ENCODE measurements at regions not wholly inside any gene's neighbourhood (a gene's known extent, or its start where the extent isn't known, plus 50 kb on each side); places are given as distances from the start of the nearest gene placed in this dataset.
"Not testable (repeated sequence)": the region's sequence is repeated elsewhere in the genome, so short reads cannot be mapped to it uniquely, and the experiment has no call there.

- not testable (repeated sequence) for H3K4me1 Mint-ChIP-seq
These were observed 676.4 kb upstream of the ZNF337 start for GRCh38 chr20:26373066-26373465.

GRCh38 chr20:26354511-26354910, 657.9 kb upstream of the ZNF337 start:
- Mint-ChIP-seq H3K36me3 (peaks cover 6% of the 10 kb centered on the region), H3K9me3 (peaks cover 9% of the 10 kb centered on the region), H3K4me3 (no peak overlapping the region), H3K4me1 (peaks cover 12% of the 10 kb centered on the region), H3K27me3 (no peaks in the 10 kb centered on the region), H3K27ac (no peak overlapping the region)
- no peak for DNase-seq

More at GRCh38 chr20:26373066-26373465, 676.4 kb upstream of the ZNF337 start:
- H3K36me3 Mint-ChIP-seq, H3K4me3 Mint-ChIP-seq, H3K27ac Mint-ChIP-seq, H3K9me3 Mint-ChIP-seq, H3K27me3 Mint-ChIP-seq, DNase-seq: not testable (repeated sequence)

- Mint-ChIP-seq H3K9me3 (peaks cover 19% of the 10 kb centered on the region), H3K4me1 (peaks cover 8% of the 10 kb centered on the region), H3K27ac (no peak overlapping the region), H3K27me3 (no peaks in the 10 kb centered on the region), H3K36me3 (peaks cover 32% of the 10 kb centered on the region), H3K4me3 (no peak overlapping the region)
- DNase-seq, result no peak
These were observed 650.7 kb upstream of the ZNF337 start for GRCh38 chr20:26347396-26347795.

DNA sequence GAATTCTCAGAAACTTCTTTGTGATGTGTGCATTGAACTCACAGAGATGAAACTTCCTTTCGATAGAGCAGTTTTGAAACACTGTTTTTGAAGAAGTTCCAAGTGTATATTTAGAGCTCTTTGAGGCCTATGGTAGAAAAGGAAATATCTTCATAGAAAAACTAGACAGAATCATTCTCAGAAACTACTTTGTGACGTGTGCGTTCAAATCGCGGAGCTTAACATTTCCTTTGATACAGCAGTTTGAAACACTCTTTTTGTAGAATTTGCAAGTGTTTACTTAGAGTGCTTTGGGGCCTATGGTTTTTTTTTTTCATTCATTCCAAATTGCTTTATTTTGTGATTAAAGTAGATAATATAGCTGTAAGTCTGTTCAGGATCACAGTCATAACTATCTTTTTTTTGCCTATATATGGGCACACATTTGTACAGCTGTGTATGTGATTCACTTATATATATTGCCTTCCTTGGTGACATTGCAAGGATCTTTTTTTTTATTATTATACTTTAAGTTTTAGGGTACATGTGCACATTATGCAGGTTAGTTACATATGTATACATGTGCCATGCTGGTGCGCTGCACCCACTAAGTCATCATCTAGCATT, 643.9 kb upstream of the ZNF337 start:
- not testable (repeated sequence) for DNase-seq, H3K4me3 Mint-ChIP-seq, H3K27me3 Mint-ChIP-seq
- H3K36me3 Mint-ChIP-seq, result peaks cover 52% of the 10 kb centered on the region
- H3K9me3 Mint-ChIP-seq, result peaks cover 28% of the 10 kb centered on the region
- H3K27ac Mint-ChIP-seq, result peak overlapping the region; percentile 78
- peaks cover 27% of the 10 kb centered on the region for H3K4me1 Mint-ChIP-seq

DNA sequence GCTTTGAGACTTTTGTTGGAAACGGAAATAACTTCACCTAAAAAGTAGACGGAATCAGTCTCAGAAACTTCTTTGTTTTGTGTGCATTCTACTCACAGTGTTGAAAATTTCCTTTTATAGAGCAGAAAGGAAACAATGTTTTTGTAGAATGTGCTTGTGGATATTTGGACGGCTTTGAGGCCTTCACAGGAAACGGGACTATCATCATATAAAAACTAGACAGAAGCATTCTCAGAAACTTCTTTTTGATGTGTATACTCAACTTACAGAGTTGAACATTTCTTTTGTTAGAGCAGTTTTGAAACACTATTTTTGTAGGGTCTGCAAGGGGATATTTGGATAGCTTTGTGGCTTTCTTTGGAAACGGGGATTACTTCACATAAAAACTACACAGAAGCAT, 627.5 kb upstream of the ZNF337 start:
- Mint-ChIP-seq H3K4me1 (peaks cover 6% of the 10 kb centered on the region), H3K4me3 (no peak overlapping the region), H3K27ac (peak overlapping the region; percentile 42), H3K27me3 (no peaks in the 10 kb centered on the region), H3K9me3 (peaks cover 14% of the 10 kb centered on the region), H3K36me3 (peaks cover 30% of the 10 kb centered on the region)
- DNase-seq, result no peak

DNA sequence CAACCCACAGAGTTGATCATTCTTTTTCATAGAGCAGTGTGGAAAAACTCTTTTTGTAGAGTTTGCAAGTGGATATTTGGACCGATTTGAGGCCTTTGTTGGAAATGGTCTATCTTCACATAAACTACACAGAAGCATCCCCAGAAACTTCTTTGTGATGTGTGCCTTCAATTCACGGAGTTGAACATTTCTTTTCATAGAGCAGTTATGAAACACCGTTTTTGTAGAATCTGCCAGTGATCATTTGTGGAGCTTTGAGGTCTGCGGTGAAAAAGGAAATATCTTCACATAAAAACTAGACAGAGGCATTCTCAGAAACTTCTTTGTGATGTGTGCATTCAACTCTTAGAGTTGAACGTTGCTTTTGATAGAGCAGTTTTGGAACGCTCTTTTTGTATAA, 618.4 kb upstream of the ZNF337 start:
- peaks cover 36% of the 10 kb centered on the region for H3K36me3 Mint-ChIP-seq
- no peak overlapping the region for H3K4me3 Mint-ChIP-seq
- peaks cover 25% of the 10 kb centered on the region for H3K4me1 Mint-ChIP-seq
- no peak for DNase-seq
- H3K27me3 Mint-ChIP-seq, result no peaks in the 10 kb centered on the region
- H3K27ac Mint-ChIP-seq, result no peak overlapping the region
- H3K9me3 Mint-ChIP-seq, result peaks cover 12% of the 10 kb centered on the region

DNA sequence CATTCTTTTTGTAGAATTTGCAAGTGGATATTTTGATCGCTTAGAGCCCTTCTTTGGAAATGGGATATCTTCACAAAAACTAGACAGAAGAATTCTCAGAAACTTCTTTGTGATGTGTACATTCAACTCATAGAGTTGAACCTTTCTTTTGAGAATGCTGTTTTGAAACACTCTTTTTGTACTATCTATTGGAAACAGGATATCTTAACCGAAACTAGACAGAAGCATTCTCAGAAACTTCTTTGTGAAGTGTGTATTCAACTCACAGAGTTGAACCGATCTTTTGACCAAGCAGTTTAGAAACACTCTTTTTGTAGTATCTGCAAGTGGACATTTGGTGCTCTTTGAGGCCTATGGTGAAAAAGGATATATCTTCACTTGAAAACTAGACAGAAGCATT, 613.1 kb upstream of the ZNF337 start:
- H3K4me3 Mint-ChIP-seq, DNase-seq, H3K27me3 Mint-ChIP-seq: not testable (repeated sequence)
- peaks cover 15% of the 10 kb centered on the region for H3K9me3 Mint-ChIP-seq
- peak overlapping the region; percentile 77 for H3K27ac Mint-ChIP-seq
- H3K36me3 Mint-ChIP-seq, result peaks cover 66% of the 10 kb centered on the region
- H3K4me1 Mint-ChIP-seq, result peaks cover 46% of the 10 kb centered on the region

DNA sequence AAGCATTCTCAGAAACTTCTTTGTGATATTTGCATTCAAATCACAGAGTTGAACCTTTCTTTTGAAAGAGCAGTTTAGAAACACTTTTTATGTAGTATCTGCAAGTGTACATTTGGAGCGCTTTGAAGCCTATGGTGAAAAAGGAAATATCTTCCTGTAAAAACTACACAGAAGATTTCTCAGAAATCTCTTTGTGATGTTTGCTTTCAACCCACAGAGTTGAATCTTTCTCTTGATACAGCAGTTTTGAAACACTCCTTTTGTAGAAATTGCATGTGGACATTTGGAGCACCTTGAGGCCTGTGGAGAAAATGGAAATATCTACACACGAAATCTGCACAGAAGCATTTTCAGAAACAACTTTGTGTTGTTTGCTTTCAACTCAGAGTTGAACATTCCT, 612.3 kb upstream of the ZNF337 start:
- Mint-ChIP-seq H3K4me3 (no peak overlapping the region), H3K27ac (peak overlapping the region; percentile 77), H3K4me1 (peaks cover 46% of the 10 kb centered on the region), H3K27me3 (no peaks in the 10 kb centered on the region), H3K9me3 (peaks cover 15% of the 10 kb centered on the region), H3K36me3 (peaks cover 67% of the 10 kb centered on the region)
- DNase-seq, result no peak

DNA sequence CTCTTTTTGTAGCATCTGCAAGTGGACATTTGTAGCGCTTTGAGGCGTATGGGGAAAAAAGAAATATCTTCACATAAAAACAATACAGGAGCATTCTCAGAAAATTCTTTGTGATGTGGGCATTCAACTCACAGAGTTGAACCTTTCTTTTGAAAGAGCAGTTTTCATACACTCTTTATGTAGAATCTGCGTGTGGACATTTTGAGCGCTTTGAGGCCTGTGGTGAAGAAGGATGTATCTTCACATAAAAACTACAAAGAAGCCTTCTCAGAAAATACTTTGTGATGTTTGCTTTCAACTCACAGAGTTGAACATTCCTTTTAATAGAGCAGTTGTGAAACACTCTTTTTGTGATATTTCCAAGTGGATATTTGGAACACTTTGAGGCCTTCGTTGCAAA, 598.4 kb upstream of the ZNF337 start:
- H3K9me3 Mint-ChIP-seq, result peaks cover 8% of the 10 kb centered on the region
- no peaks in the 10 kb centered on the region for H3K27me3 Mint-ChIP-seq
- H3K27ac Mint-ChIP-seq, result no peak overlapping the region
- peaks cover 37% of the 10 kb centered on the region for H3K36me3 Mint-ChIP-seq
- peaks cover 29% of the 10 kb centered on the region for H3K4me1 Mint-ChIP-seq
- no peak for DNase-seq
- H3K4me3 Mint-ChIP-seq, result no peak overlapping the region

- not testable (repeated sequence) for H3K27me3 Mint-ChIP-seq, DNase-seq, H3K4me3 Mint-ChIP-seq, H3K9me3 Mint-ChIP-seq
- Mint-ChIP-seq H3K4me1 (peaks cover 52% of the 10 kb centered on the region), H3K36me3 (peaks cover 55% of the 10 kb centered on the region), H3K27ac (peak overlapping the region; percentile 77)
These were observed 591.9 kb upstream of the ZNF337 start for GRCh38 chr20:26288379-26289061.

DNA sequence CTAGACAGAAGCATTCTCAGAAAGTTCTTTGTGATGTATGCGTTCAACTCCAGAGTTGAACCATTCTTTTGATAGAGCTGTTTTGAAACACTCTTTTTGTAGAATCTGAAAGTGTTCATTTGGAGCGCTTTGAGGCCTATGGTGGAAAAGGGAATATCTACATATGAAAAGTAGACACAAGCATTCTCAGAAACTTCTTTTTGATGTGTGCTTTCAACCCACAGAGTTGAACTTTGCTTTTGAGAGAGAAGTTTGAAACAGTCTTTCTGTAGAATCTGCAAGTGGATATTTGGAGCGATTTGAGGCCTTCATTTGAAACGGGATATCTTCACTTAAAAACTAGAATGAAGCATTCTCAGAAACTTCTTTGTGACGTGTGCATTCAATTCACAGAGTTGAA, 582.6 kb upstream of the ZNF337 start:
- peaks cover 56% of the 10 kb centered on the region for H3K36me3 Mint-ChIP-seq

DNA sequence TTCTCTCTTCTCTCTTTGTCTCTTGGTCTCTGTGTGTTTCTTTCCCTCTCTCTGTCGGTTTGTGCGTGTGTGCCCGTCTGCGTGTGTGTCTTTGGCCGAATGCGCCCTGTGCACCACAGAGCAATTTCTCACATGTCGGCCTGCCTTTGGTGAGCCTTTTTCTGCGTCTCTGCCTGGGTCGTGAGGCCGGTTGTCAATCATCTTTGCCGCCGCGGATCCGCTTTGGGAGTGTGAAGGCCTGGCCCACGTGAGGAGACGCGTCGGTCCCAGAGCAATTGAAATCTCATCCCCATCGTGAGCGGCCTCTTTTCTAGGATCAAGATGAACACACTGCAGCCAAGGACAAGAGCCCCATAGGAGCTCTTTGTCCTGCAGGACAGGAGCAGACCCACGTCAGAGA, 580.7 kb upstream of the ZNF337 start:
- H3K27me3 Mint-ChIP-seq, result peaks cover 4% of the 10 kb centered on the region
- no peak for DNase-seq
- no peak overlapping the region for H3K4me3 Mint-ChIP-seq
- H3K27ac Mint-ChIP-seq, result no peak overlapping the region
- peaks cover 26% of the 10 kb centered on the region for H3K4me1 Mint-ChIP-seq
- H3K9me3 Mint-ChIP-seq, result peaks cover 9% of the 10 kb centered on the region
- H3K36me3 Mint-ChIP-seq, result peaks cover 43% of the 10 kb centered on the region

More for the DNA sequence above, 582.6 kb upstream of the ZNF337 start:
- H3K4me1 Mint-ChIP-seq, result peaks cover 44% of the 10 kb centered on the region
- peaks cover 11% of the 10 kb centered on the region for H3K9me3 Mint-ChIP-seq
- no peak overlapping the region for H3K4me3 Mint-ChIP-seq
- peaks cover 4% of the 10 kb centered on the region for H3K27me3 Mint-ChIP-seq
- peak overlapping the region; percentile 67 for H3K27ac Mint-ChIP-seq
- no peak for DNase-seq

GRCh38 chr20:26276554-26277210, 580.0 kb upstream of the ZNF337 start:
- peaks cover 4% of the 10 kb centered on the region for H3K27me3 Mint-ChIP-seq
- no peak overlapping the region for H3K27ac Mint-ChIP-seq
- H3K36me3 Mint-ChIP-seq, result peaks cover 37% of the 10 kb centered on the region
- H3K9me3 Mint-ChIP-seq, result peaks cover 9% of the 10 kb centered on the region
- no peak overlapping the region for H3K4me3 Mint-ChIP-seq
- no peak for DNase-seq
- peaks cover 22% of the 10 kb centered on the region for H3K4me1 Mint-ChIP-seq

GRCh38 chr20:26268762-26269161, 572.1 kb upstream of the ZNF337 start:
- not testable (repeated sequence) for H3K36me3 Mint-ChIP-seq, DNase-seq, H3K27ac Mint-ChIP-seq, H3K4me3 Mint-ChIP-seq, H3K9me3 Mint-ChIP-seq, H3K4me1 Mint-ChIP-seq, H3K27me3 Mint-ChIP-seq

DNA sequence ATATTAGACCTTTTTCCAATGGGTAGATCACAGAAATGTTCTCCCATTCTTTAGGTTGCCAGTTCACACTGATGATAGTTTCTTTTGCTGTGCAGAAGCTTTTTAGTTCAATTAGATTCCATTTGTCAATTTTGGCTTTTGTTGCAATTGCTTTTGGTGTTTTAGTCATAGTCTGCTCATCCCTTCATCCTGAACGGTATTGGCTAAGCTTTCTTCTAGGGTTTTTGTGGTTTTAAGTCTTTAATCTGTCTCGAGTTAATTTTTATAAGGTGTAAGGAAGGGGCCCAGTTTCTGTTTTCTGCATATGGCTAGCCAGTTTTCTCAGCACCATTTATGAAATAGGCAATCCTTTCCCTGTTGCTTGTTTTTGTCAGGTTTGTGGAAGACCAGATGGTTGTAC, 564.3 kb upstream of the ZNF337 start:
- not testable (repeated sequence) for H3K4me1 Mint-ChIP-seq, H3K36me3 Mint-ChIP-seq, H3K9me3 Mint-ChIP-seq, H3K27me3 Mint-ChIP-seq, H3K4me3 Mint-ChIP-seq, H3K27ac Mint-ChIP-seq, DNase-seq
